ENCODE measurements at regions not wholly inside any gene's neighbourhood (a gene's known extent, or its start where the extent isn't known, plus 50 kb on each side); places are given as distances from the start of the nearest gene placed in this dataset.

- H2AFZ ChIP-seq = no peak overlapping the region
- no peaks in the 10 kb centered on the region for H3K36me3 ChIP-seq (replicated peaks; ENCODE audit: insufficient read depth, low read depth)
- no peaks in the 10 kb centered on the region for H3K9me2 ChIP-seq (replicated peaks; ENCODE audit: insufficient read depth)
- H3K27me3 ChIP-seq = no peaks in the 10 kb centered on the region
- H3K4me2 ChIP-seq = no peak overlapping the region
- TF ChIP-seq CTCF (IDR thresholded peaks at IDR 0.05; ENCODE audit: poor library complexity) (no peak), EZH2phosphoT487 (IDR thresholded peaks at IDR 0.05; ENCODE audit: low read depth, severe bottlenecking, unreplicated experiment) (no peak)
- DNase-seq (ENCODE audit: low spot score) = no peak
- WGBS (ENCODE audit: low lambda C conversion rate, missing lambda C conversion rate) = 47% methylated on average over 5 of the region's 5 CpGs
- H3K79me2 ChIP-seq = no peaks in the 10 kb centered on the region
- H4K20me1 ChIP-seq (ENCODE audit: insufficient read depth, poor library complexity, severe bottlenecking) = no peaks in the 10 kb centered on the region
- H3K27ac ChIP-seq = no peak overlapping the region
- no peaks in the 10 kb centered on the region for H3K4me1 ChIP-seq (ENCODE audit: insufficient read depth)
- H3K4me3 ChIP-seq = no peak overlapping the region
- no peaks in the 10 kb centered on the region for H3K9me3 ChIP-seq (ENCODE audit: low read depth)
These were observed 249.5 kb upstream of the EOMES start for GRCh38 chr3:27971600-27971999.

DNA sequence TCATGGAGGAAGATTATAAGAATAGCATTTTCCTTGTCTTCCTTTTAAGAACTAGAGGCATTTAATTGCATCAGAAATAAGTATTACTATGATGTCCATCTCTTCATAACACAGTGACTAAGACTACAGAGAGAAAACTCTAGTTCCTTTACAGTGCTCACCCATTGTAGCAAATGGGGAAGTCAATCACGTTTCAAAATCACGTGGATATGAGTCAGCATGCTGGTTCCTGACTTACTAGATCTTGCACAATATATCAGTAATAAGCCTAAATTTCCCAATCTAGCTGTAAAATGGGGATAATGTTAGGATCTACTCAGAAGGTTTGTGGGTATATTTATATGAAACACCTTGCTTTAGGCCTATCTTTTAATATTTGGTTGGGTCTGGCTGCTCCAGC, 254.8 kb upstream of the EOMES start:
- H3K36me3 ChIP-seq (replicated peaks; ENCODE audit: insufficient read depth, low read depth) = no peaks in the 10 kb centered on the region
- no peak for TF ChIP-seq EZH2phosphoT487 (IDR thresholded peaks at IDR 0.05; ENCODE audit: low read depth, severe bottlenecking, unreplicated experiment)
- no peak for TF ChIP-seq CTCF (IDR thresholded peaks at IDR 0.05; ENCODE audit: poor library complexity)
- no peak for TF ChIP-seq EZH2 (IDR thresholded peaks at IDR 0.05; ENCODE audit: borderline replicate concordance)
- 80% methylated on average over 2 of the region's 2 CpGs for WGBS (ENCODE audit: low lambda C conversion rate, missing lambda C conversion rate)
- no peaks in the 10 kb centered on the region for H3K79me2 ChIP-seq
- H3K9me3 ChIP-seq (ENCODE audit: low read depth) = no peaks in the 10 kb centered on the region
- H4K20me1 ChIP-seq (ENCODE audit: insufficient read depth, poor library complexity, severe bottlenecking) = no peaks in the 10 kb centered on the region
- H3K4me1 ChIP-seq (ENCODE audit: insufficient read depth) = no peaks in the 10 kb centered on the region
- H2AFZ ChIP-seq = no peak overlapping the region
- no peak overlapping the region for H3K4me3 ChIP-seq
- H3K9me2 ChIP-seq (replicated peaks; ENCODE audit: insufficient read depth) = no peaks in the 10 kb centered on the region
- no peak overlapping the region for H3K27ac ChIP-seq
- H3K27me3 ChIP-seq = no peaks in the 10 kb centered on the region
- no peak for DNase-seq (ENCODE audit: low spot score)
- H3K4me2 ChIP-seq = no peak overlapping the region

DNA sequence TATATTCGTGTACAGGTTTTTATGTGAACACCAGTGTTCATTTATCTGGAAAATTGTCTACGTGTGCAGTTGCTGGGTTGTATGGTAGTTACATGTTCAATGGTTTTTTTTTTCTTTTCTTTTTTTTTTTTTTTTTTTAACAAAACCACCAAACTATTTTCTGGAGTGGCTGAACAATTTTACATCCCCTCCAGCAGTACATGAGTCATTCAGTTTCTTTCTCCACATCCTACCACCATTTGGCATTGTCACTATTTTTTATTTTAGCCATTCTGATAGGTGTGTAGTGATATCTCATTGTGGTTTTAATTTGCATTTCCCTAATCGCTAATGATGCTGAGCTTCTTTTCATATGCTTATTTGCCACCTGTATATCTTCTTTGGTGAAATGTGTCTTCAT, 256.3 kb upstream of the EOMES start:
- Histone ChIP-seq H3K27me3 (no peaks in the 10 kb centered on the region), H3K4me1 (ENCODE audit: insufficient read depth) (no peaks in the 10 kb centered on the region), H3K4me3 (no peak overlapping the region), H3K4me2 (no peak overlapping the region), H4K20me1 (ENCODE audit: insufficient read depth, poor library complexity, severe bottlenecking) (no peaks in the 10 kb centered on the region), H3K9me2 (replicated peaks; ENCODE audit: insufficient read depth) (no peaks in the 10 kb centered on the region), H3K9me3 (ENCODE audit: low read depth) (no peaks in the 10 kb centered on the region), H3K36me3 (replicated peaks; ENCODE audit: insufficient read depth, low read depth) (no peaks in the 10 kb centered on the region), H2AFZ (no peak overlapping the region), H3K79me2 (no peaks in the 10 kb centered on the region), H3K27ac (no peak overlapping the region)
- no peak for DNase-seq (ENCODE audit: low spot score)
- TF ChIP-seq CTCF (IDR thresholded peaks at IDR 0.05; ENCODE audit: poor library complexity) = no peak
- TF ChIP-seq EZH2phosphoT487 (IDR thresholded peaks at IDR 0.05; ENCODE audit: low read depth, severe bottlenecking, unreplicated experiment) = no peak
- no peak for TF ChIP-seq EZH2 (IDR thresholded peaks at IDR 0.05; ENCODE audit: borderline replicate concordance)
- WGBS (ENCODE audit: low lambda C conversion rate, missing lambda C conversion rate) = 71% methylated on average over 3 of the region's 3 CpGs

Measured in hepatocyte (in vitro differentiated cells).